GDM1 (cell line): ENCODE measurements at regions not wholly inside any gene's neighbourhood (a gene's known extent, or its start where the extent isn't known, plus 50 kb on each side); places are given as distances from the start of the nearest gene placed in this dataset.

ENCODE experiments used
- DNase-seq: peaks from one replicate; lab custom pipeline; 2025; lab: John Stamatoyannopoulos, UW

DNA sequence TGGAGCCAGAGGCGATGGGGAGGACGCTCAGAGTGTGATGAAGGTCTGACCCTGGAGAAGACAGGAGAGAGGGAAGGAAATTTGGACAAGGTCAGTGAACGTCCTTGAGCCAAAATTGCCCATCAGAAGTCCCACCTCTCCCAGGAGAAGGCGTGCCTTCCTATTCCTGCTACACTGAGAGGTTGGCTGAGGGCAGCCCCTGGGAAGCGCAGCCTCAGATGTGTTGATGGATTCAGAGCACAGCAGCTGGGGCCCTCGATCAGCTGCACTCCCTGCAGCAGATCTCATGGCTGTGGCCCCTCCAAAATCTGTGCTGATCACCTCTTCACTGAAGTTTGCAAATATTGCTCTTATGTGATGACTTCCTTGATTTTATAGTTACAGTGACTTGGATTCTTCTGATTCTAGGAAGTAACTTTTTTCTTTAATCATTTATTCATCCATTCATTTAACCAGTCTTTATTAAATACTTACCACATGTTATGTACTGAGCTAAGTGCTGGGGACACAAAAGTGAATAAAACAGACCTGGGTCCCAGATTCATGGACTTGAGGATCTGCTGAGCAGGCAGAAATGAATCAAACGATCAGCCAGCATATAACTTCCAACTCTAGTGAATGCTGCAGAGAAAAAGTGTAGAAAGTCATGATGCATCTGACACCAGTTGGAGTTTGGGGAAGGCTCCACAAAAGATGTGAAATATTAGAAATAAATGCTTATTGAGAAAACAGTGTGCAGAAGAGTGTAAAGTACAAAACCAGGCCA, 69.6 kb upstream of the ARMC2 start:
- DNase-seq: no peak

- DNase-seq: no peak
Measured at GRCh38 chr6:108779536-108780275, 68.5 kb upstream of the ARMC2 start.

GRCh38 chr6:108780784-108781183, 67.4 kb upstream of the ARMC2 start:
- no peak for DNase-seq

DNA sequence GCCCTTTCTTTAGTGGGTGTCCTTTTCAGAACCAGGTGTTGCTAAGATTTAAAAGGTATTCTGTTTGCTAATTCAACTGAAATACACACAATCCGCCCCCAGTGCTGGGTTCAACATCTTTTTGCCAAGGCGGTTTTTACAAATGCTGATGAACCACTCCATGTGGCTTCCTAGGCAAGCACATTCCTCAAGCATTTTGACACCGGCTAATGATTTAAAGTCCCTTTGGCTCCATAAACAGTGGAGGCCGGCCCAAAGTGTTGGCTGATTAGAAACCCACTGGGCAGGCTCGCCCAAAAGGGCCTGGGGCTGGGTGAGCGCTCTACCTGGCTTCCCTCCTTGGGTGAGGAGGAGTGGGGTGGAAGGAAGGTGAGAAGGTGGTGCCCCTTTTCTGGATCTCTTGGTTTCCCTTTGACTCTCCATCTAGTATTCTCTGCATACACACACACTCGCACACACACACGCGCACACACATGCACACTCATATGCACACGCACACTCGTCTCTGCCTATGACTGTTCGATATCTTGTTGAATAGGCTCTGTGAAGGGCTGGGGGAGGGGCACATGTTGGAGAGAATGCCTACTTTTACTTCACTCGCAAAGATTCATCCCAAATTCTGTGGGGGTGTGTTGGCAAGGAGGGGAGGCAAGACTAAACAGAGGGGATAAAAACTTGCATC, 66.7 kb upstream of the ARMC2 start:
- DNase-seq: no peak

DNA sequence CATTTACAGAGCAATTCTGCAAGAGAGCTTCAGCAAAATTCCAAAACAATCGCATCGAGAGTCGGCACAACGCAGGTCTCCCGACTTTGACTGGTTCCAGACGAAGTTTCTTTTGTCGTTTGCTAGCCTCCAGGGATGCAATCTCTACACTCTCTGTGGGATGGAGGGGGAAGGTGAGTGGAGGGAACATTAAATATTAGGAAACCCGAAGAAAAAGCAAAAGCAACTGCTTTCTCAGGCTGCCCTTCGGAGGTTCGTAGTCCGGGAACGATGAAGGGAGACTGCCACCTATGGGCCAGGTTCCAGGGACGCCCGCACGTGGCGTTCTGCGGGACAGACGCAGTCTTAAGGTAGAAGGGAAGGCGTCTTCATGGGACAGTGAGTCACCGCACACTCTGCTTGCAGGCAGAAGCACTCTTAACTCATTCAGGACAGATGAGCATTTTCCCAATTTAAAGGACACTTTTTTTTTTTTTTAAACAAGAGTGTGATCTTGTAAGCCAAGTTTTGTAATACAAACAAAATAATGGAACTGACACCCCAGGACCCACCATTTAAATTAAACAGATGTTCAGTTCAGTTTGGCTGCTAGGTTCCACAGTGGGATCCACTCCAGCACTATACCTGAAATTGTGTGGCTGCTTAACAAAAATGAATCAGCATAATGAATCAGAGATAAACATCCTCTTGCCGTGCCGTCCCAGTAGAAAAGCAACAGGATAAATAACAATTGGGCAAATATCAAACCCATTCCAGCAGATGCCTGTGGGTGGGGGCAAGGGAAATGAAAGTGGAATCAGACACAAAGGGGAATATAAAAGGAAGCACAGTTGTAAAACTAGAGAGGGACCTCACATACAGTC, 65.8 kb upstream of the ARMC2 start:
- DNase-seq: peak; percentile 67

DNA sequence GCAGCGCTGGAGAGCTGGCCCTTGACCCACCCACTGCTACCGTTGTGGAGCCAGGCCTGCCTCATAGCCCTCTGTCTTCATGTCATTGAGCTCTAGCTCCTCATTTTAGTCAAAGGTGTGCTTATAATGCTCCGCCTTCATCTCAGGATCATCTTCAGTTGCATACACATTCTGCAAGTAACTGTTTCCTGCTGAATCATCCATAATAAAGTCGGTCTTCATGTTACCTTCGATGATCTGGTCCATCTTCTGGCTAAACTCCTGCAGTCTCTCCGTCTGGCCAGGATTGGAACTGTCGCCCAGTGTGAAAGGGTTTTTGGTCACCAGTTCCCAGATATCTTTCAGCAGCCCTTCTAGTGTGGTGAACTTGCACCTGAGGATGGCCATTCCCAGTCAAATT, 62.6 kb upstream of the ARMC2 start:
- DNase-seq: no peak

DNA sequence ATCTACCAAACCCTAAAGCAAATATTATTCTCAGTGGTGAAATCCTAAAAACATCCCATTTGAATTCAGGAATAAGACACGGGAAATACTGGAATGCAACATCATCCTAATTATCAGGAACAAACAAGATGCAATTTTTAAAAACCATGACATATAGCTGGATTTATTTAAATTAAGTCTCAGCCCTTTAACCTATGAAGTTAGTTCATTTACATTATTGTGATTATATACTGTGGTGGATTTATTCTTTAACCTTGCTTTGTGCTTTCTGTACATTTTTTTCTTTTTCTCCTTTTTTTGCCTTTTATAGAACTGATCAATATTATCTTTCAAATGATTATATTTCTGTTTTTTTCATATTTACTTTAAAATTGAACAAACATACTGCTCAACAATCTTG, 59.8 kb upstream of the ARMC2 start:
- DNase-seq: no peak

- DNase-seq: no peak
Measured at GRCh38 chr6:108789475-108789874, 58.7 kb upstream of the ARMC2 start.

GRCh38 chr6:108791700-108792099, 56.5 kb upstream of the ARMC2 start:
- no peak for DNase-seq

GRCh38 chr6:108793516-108794251, 54.5 kb upstream of the ARMC2 start:
- DNase-seq: no peak

- DNase-seq: no peak
Measured at GRCh38 chr6:108795122-108795521, 53.1 kb upstream of the ARMC2 start.

GRCh38 chr6:108795814-108796213, 52.4 kb upstream of the ARMC2 start:
- no peak for DNase-seq

- DNase-seq: no peak
Measured at GRCh38 chr6:108796875-108797274, 51.3 kb upstream of the ARMC2 start.

DNA sequence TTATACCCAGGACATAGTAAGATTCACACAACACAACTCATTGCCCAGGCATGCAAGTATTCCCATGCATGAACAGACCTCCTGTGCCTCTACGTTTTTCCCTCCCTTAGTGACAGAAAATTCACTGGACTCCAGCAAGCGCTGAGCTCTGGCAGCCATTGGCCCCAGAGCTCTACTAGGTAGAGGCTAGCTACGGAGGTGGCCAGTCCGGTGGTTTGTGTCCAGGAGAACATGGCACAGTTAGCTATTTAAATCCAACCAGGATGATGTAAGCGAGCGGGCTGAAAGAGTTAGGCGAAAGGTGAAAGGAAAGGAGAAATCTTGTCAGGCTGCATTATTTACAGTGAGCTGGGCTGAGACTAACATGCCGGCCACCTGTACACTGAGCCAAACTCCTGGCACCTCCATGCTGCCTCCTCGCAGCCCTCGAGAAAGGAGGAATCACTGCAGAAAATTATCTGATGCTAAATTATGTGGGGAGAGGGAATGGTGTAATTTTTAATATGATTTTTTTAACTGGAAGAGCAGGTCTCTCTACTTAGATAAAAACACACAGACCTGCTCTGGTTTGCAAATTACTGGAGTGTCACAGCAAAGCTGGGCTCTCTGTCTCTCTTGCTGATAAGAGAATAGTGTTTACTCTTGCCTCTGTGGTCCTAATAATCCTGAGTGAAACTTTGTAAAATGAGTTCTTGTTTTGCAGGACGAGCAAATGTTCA, 50.1 kb upstream of the ARMC2 start:
- no peak for DNase-seq
